WTC11 (cell line): ENCODE measurements at regions not wholly inside any gene's neighbourhood (a gene's known extent, or its start where the extent isn't known, plus 50 kb on each side); places are given as distances from the start of the nearest gene placed in this dataset.

Experiments used
- ATAC-seq: fragments of 200-7000 bp; cut with Tn5 transposase; 2 replicates; pipeline ENCODE4 v1.10.0; 2021; ENCODE audit warnings: mild to moderate bottlenecking, moderate library complexity
- CTCF ChIA-PET: fragments of 300-600 bp; sonication (Branson Sonifier 250); formaldehyde crosslinking; loops from one replicate; lab custom pipeline; 2021; ENCODE audit warnings: antibody characterized with exemption; lab: Charles Lee
- POLR2A ChIA-PET: fragments of 350-600 bp; sonication (Branson Sonifier 250); formaldehyde crosslinking; loops from one replicate; lab custom pipeline; 2021; ENCODE audit warnings: antibody characterized with exemption; lab: Charles Lee
- DNase-seq: peaks from one replicate; pipeline ENCODE4 v3.0.0; 2021; ENCODE audit warnings: low spot score
- H3K27ac Mint-ChIP-seq: 2 replicates; pipeline ENCODE4 v1.8.0; 2021; ENCODE audit warnings: mixed read lengths
- H3K27me3 Mint-ChIP-seq: 2 replicates; pipeline ENCODE4 v1.8.0; 2021; ENCODE audit warnings: low read depth, mild to moderate bottlenecking, moderate library complexity, mixed read lengths
- H3K36me3 Mint-ChIP-seq: 2 replicates; pipeline ENCODE4 v1.8.0; 2021; ENCODE audit warnings: mixed read lengths
- H3K4me1 Mint-ChIP-seq: 2 replicates; pipeline ENCODE4 v1.8.0; 2022; ENCODE audit warnings: mixed read lengths
- H3K4me3 Mint-ChIP-seq: 2 replicates; pipeline ENCODE4 v1.8.0; 2021; ENCODE audit warnings: mild to moderate bottlenecking, moderate library complexity, mixed read lengths
- H3K9me3 Mint-ChIP-seq: 2 replicates; pipeline ENCODE4 v1.8.0; 2021; ENCODE audit warnings: mixed read lengths
- CBFB ChIP-seq: sonication (generic); formaldehyde crosslinking; IDR thresholded peaks from 2 replicates; pipeline ENCODE4 v1.8.1; 2022; ENCODE audit warnings: mild to moderate bottlenecking, low read depth, missing genetic modification reagents
- CREM ChIP-seq: sonication (generic); formaldehyde crosslinking; IDR thresholded peaks from 2 replicates; pipeline ENCODE4 v1.8.1; 2022; ENCODE audit warnings: mild to moderate bottlenecking, missing genetic modification reagents, moderate library complexity
- ELF4 ChIP-seq: sonication (generic); formaldehyde crosslinking; IDR thresholded peaks from 2 replicates; pipeline ENCODE4 v1.8.1; 2022; ENCODE audit warnings: low read depth, mild to moderate bottlenecking, moderate library complexity, missing genetic modification reagents
- EMX1 ChIP-seq: fragments of 250-450 bp; sonication (Bioruptor Pico); IDR thresholded peaks from 2 replicates; pipeline ENCODE4 v1.8.0; 2021; ENCODE audit warnings: mild to moderate bottlenecking
- ESRRA ChIP-seq: sonication (generic); formaldehyde crosslinking; IDR thresholded peaks from 2 replicates; pipeline ENCODE4 v1.8.1; 2022; ENCODE audit warnings: mild to moderate bottlenecking, missing genetic modification reagents, borderline replicate concordance
- ETV6 ChIP-seq: sonication (generic); formaldehyde crosslinking; IDR thresholded peaks from 2 replicates; pipeline ENCODE4 v1.8.1; 2022; ENCODE audit warnings: mild to moderate bottlenecking, missing genetic modification reagents
- GRHL2 ChIP-seq: fragments of 250-450 bp; sonication (Bioruptor Pico); IDR thresholded peaks from 2 replicates; pipeline ENCODE4 v1.8.0; 2022; ENCODE audit warnings: mild to moderate bottlenecking, moderate library complexity; ENCODE audit not compliant: insufficient replicate concordance, severe bottlenecking
- JAZF1 ChIP-seq: fragments of 250-450 bp; sonication (Bioruptor Pico); IDR thresholded peaks from 2 replicates; pipeline ENCODE4 v1.9.0; 2021; ENCODE audit warnings: moderate library complexity, mild to moderate bottlenecking, inconsistent platforms
- MXD4 ChIP-seq: fragments of 250-450 bp; sonication (Bioruptor Pico); IDR thresholded peaks from 2 replicates; pipeline ENCODE4 v1.8.0; 2021; ENCODE audit warnings: mild to moderate bottlenecking, moderate library complexity, borderline replicate concordance
- MYBL2 ChIP-seq: sonication (generic); formaldehyde crosslinking; IDR thresholded peaks from 2 replicates; pipeline ENCODE4 v1.8.1; 2023; ENCODE audit warnings: mild to moderate bottlenecking, moderate library complexity, missing genetic modification reagents
- NFATC4 ChIP-seq: fragments of 250-450 bp; sonication (Bioruptor Pico); IDR thresholded peaks from 2 replicates; pipeline ENCODE4 v1.9.0; 2021; ENCODE audit warnings: mild to moderate bottlenecking
- NR2C2 ChIP-seq: sonication (generic); formaldehyde crosslinking; IDR thresholded peaks from 2 replicates; pipeline ENCODE4 v1.8.0; 2022; ENCODE audit warnings: mild to moderate bottlenecking, missing genetic modification reagents
- SOX15 ChIP-seq: fragments of 250-450 bp; sonication (Bioruptor Pico); IDR thresholded peaks from 2 replicates; pipeline ENCODE4 v1.9.0; 2021; ENCODE audit warnings: mild to moderate bottlenecking
- TCF7 ChIP-seq: sonication (generic); formaldehyde crosslinking; IDR thresholded peaks from 2 replicates; pipeline ENCODE4 v1.8.0; 2022; ENCODE audit warnings: mild to moderate bottlenecking, low read depth, missing genetic modification reagents, moderate library complexity
- ZBTB21 ChIP-seq: sonication (generic); formaldehyde crosslinking; IDR thresholded peaks from 2 replicates; pipeline ENCODE4 v1.8.1; 2023; ENCODE audit warnings: mild to moderate bottlenecking, missing genetic modification reagents, borderline replicate concordance
- TF ChIP-seq, protein P1 (sequence below): sonication (generic); formaldehyde crosslinking; conservative IDR thresholded peaks from 2 replicates; pipeline ENCODE4 v1.8.1; 2023; ENCODE audit warnings: mild to moderate bottlenecking, low read depth, missing genetic modification reagents, moderate library complexity
- TF ChIP-seq, protein P2 (sequence below): fragments of 250-450 bp; sonication (Bioruptor Pico); IDR thresholded peaks from 2 replicates; pipeline ENCODE4 v1.9.0; 2021; ENCODE audit warnings: mild to moderate bottlenecking
- TF ChIP-seq, protein P3 (sequence below): sonication (generic); formaldehyde crosslinking; IDR thresholded peaks from 2 replicates; pipeline ENCODE4 v1.8.1; 2023; ENCODE audit warnings: mild to moderate bottlenecking, missing genetic modification reagents, borderline replicate concordance
- TF ChIP-seq, protein P4 (sequence below): sonication (generic); formaldehyde crosslinking; IDR thresholded peaks from 2 replicates; pipeline ENCODE4 v1.8.1; 2023; ENCODE audit warnings: mild to moderate bottlenecking, missing genetic modification reagents, moderate library complexity
- TF ChIP-seq, protein P5 (sequence below): sonication (generic); formaldehyde crosslinking; IDR thresholded peaks from 2 replicates; pipeline ENCODE4 v1.8.1; 2022; ENCODE audit warnings: missing genetic modification reagents, borderline replicate concordance
- TF ChIP-seq, protein P6 (sequence below): sonication (generic); formaldehyde crosslinking; IDR thresholded peaks from 2 replicates; pipeline ENCODE4 v1.8.0; 2022; ENCODE audit warnings: mild to moderate bottlenecking, missing genetic modification reagents

DNA sequence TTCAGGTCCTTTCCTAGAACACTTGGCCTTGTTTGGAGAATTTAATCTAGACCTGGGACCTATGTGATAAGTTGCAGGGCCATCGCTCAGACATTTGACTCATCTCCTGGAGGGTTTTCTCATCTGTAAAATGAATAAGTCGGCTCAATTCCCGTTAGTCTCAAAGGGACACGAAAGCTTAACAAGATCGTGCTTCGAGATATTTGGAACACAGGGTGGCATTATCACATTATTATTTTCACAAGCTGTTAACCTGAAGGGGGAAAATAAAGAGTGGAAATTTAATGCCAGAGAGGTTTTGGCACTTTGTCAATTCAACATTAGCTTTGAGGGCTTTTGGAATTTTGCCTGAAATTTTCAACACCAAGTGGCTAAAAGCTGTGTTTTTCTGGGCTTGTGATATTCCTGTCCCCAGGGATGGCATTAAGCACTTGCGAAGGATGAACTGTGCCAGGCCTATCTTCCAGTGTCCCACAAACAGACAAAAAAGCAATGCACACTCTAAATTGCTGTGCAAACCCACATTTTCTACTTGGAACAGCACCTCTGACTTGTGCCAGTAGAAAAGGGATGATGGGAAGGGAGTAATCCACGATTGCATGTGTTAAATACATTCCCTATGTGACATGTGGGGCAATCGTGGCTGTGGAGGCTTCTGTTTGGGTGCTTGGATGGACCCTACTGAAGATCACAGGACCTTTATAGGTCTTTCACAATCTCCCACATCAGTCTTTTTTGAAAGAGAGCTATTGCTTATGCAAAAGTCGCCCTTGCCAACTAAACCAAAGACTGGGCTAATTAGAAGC, 478.7 kb downstream of the MFSD1 start:
- CTCF ChIA-PET = interaction anchor here (2.3 kb wide), 1 partner anchor 42 kb away, joined by 7 read pairs; no protein-coding TSS in a partner anchor
- Mint-ChIP-seq H3K27me3 (no peaks in the 10 kb centered on the region), H3K4me1 (no peaks in the 10 kb centered on the region), H3K4me3 (no peak overlapping the region), H3K9me3 (no peaks in the 10 kb centered on the region), H3K36me3 (no peaks in the 10 kb centered on the region), H3K27ac (no peak overlapping the region)
- no peak for DNase-seq
- ATAC-seq = no peak
- POLR2A ChIA-PET = no interaction called here
- TF ChIP-seq CBFB (CRISPR knock-in tag) (no peak), SOX15 (no peak), MYBL2 (CRISPR knock-in tag) (no peak), NFATC4 (no peak), ESRRA (CRISPR knock-in tag) (no peak), JAZF1 (CRISPR knock-in tag) (no peak)
- TF ChIP-seq, protein P1, sequence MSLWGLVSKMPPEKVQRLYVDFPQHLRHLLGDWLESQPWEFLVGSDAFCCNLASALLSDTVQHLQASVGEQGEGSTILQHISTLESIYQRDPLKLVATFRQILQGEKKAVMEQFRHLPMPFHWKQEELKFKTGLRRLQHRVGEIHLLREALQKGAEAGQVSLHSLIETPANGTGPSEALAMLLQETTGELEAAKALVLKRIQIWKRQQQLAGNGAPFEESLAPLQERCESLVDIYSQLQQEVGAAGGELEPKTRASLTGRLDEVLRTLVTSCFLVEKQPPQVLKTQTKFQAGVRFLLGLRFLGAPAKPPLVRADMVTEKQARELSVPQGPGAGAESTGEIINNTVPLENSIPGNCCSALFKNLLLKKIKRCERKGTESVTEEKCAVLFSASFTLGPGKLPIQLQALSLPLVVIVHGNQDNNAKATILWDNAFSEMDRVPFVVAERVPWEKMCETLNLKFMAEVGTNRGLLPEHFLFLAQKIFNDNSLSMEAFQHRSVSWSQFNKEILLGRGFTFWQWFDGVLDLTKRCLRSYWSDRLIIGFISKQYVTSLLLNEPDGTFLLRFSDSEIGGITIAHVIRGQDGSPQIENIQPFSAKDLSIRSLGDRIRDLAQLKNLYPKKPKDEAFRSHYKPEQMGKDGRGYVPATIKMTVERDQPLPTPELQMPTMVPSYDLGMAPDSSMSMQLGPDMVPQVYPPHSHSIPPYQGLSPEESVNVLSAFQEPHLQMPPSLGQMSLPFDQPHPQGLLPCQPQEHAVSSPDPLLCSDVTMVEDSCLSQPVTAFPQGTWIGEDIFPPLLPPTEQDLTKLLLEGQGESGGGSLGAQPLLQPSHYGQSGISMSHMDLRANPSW (CRISPR knock-in tag) = no peak
- TF ChIP-seq, protein P2, sequence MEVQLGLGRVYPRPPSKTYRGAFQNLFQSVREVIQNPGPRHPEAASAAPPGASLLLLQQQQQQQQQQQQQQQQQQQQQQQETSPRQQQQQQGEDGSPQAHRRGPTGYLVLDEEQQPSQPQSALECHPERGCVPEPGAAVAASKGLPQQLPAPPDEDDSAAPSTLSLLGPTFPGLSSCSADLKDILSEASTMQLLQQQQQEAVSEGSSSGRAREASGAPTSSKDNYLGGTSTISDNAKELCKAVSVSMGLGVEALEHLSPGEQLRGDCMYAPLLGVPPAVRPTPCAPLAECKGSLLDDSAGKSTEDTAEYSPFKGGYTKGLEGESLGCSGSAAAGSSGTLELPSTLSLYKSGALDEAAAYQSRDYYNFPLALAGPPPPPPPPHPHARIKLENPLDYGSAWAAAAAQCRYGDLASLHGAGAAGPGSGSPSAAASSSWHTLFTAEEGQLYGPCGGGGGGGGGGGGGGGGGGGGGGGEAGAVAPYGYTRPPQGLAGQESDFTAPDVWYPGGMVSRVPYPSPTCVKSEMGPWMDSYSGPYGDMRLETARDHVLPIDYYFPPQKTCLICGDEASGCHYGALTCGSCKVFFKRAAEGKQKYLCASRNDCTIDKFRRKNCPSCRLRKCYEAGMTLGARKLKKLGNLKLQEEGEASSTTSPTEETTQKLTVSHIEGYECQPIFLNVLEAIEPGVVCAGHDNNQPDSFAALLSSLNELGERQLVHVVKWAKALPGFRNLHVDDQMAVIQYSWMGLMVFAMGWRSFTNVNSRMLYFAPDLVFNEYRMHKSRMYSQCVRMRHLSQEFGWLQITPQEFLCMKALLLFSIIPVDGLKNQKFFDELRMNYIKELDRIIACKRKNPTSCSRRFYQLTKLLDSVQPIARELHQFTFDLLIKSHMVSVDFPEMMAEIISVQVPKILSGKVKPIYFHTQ = no peak
- TF ChIP-seq, protein P3, sequence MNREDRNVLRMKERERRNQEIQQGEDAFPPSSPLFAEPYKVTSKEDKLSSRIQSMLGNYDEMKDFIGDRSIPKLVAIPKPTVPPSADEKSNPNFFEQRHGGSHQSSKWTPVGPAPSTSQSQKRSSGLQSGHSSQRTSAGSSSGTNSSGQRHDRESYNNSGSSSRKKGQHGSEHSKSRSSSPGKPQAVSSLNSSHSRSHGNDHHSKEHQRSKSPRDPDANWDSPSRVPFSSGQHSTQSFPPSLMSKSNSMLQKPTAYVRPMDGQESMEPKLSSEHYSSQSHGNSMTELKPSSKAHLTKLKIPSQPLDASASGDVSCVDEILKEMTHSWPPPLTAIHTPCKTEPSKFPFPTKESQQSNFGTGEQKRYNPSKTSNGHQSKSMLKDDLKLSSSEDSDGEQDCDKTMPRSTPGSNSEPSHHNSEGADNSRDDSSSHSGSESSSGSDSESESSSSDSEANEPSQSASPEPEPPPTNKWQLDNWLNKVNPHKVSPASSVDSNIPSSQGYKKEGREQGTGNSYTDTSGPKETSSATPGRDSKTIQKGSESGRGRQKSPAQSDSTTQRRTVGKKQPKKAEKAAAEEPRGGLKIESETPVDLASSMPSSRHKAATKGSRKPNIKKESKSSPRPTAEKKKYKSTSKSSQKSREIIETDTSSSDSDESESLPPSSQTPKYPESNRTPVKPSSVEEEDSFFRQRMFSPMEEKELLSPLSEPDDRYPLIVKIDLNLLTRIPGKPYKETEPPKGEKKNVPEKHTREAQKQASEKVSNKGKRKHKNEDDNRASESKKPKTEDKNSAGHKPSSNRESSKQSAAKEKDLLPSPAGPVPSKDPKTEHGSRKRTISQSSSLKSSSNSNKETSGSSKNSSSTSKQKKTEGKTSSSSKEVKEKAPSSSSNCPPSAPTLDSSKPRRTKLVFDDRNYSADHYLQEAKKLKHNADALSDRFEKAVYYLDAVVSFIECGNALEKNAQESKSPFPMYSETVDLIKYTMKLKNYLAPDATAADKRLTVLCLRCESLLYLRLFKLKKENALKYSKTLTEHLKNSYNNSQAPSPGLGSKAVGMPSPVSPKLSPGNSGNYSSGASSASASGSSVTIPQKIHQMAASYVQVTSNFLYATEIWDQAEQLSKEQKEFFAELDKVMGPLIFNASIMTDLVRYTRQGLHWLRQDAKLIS (CRISPR knock-in tag) = no peak

DNA sequence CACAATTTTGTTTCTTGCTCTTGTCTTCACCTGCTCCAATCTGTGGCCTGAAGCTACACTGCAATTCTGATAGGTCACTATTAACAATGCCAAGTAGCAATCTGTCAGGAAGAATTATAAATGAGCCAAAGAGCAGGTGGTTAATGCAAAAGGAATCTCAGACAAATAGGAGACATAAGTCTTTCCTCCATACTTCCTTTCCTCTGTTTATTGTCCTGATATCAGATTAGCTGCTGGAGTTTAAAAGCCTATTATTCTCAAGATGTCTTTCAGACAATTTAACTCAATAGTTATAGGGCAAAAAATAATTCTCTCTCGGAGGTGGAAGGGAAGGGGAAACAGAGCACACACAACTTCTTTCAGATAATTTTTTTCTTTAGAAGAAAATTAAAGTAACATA, 491.6 kb downstream of the MFSD1 start:
- H3K27me3 Mint-ChIP-seq = no peaks in the 10 kb centered on the region; the same call in 1 of the 2 replicates
- no peak overlapping the region for H3K27ac Mint-ChIP-seq
- H3K9me3 Mint-ChIP-seq = no peaks in the 10 kb centered on the region
- H3K36me3 Mint-ChIP-seq = no peaks in the 10 kb centered on the region
- ChIA-PET CTCF (no interaction called here), POLR2A (no interaction called here)
- H3K4me3 Mint-ChIP-seq = no peak overlapping the region
- no peak for DNase-seq
- no peak for ATAC-seq
- H3K4me1 Mint-ChIP-seq = no peaks in the 10 kb centered on the region
- TF ChIP-seq ETV6 (no peak), TCF7 (CRISPR knock-in tag) (no peak), ELF4 (CRISPR knock-in tag) (no peak), NR2C2 (CRISPR knock-in tag) (no peak), ZBTB21 (no peak), GRHL2 (CRISPR knock-in tag) (no peak), EMX1 (no peak), CREM (no peak), MXD4 (CRISPR knock-in tag) (no peak)
- TF ChIP-seq, protein P4, sequence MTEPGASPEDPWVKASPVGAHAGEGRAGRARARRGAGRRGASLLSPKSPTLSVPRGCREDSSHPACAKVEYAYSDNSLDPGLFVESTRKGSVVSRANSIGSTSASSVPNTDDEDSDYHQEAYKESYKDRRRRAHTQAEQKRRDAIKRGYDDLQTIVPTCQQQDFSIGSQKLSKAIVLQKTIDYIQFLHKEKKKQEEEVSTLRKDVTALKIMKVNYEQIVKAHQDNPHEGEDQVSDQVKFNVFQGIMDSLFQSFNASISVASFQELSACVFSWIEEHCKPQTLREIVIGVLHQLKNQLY (CRISPR knock-in tag) = no peak
- TF ChIP-seq, protein P5, sequence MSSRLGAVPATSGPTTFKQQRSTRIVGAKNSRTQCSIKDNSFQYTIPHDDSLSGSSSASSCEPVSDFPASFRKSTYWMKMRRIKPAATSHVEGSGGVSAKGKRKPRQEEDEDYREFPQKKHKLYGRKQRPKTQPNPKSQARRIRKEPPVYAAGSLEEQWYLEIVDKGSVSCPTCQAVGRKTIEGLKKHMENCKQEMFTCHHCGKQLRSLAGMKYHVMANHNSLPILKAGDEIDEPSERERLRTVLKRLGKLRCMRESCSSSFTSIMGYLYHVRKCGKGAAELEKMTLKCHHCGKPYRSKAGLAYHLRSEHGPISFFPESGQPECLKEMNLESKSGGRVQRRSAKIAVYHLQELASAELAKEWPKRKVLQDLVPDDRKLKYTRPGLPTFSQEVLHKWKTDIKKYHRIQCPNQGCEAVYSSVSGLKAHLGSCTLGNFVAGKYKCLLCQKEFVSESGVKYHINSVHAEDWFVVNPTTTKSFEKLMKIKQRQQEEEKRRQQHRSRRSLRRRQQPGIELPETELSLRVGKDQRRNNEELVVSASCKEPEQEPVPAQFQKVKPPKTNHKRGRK (CRISPR knock-in tag) = no peak
- TF ChIP-seq, protein P6, sequence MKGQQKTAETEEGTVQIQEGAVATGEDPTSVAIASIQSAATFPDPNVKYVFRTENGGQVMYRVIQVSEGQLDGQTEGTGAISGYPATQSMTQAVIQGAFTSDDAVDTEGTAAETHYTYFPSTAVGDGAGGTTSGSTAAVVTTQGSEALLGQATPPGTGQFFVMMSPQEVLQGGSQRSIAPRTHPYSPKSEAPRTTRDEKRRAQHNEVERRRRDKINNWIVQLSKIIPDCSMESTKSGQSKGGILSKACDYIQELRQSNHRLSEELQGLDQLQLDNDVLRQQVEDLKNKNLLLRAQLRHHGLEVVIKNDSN (CRISPR knock-in tag) = no peak
